ENCODE measurements at regions not wholly inside any gene's neighbourhood (a gene's known extent, or its start where the extent isn't known, plus 50 kb on each side); places are given as distances from the start of the nearest gene placed in this dataset.
"Not testable (repeated sequence)": the region's sequence is repeated elsewhere in the genome, so short reads cannot be mapped to it uniquely, and the experiment has no call there.

DNA sequence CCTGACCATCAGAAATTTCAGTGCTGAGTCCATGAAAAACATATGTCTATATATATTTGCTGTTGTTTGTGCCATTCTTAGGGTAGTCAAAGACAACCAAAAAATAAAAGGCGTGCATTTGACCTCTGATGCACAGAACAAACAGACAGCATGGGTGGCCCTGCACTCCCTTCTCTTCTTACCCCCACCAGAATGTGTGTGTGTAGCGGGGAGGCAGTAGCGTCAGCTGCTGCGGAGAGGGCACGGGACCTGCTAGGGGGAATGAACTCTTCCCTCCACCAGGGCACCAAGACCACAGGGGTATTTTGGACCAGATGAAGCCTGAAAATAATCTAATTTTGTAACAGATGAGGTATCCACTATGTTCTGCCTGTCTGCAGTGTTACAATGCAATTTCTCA is 277.7 kb upstream of the ZNF32 start:
- no peak overlapping the region for H3K4me3 ChIP-seq (ENCODE audit: low read depth, low read length)
- no peak for DNase-seq (ENCODE audit: low read depth, low spot score)
- in situ Hi-C loops (cut with HindIII; ENCODE audit: low sequenced_read_pairs): no loop called here
- TF ChIP-seq, protein P1, sequence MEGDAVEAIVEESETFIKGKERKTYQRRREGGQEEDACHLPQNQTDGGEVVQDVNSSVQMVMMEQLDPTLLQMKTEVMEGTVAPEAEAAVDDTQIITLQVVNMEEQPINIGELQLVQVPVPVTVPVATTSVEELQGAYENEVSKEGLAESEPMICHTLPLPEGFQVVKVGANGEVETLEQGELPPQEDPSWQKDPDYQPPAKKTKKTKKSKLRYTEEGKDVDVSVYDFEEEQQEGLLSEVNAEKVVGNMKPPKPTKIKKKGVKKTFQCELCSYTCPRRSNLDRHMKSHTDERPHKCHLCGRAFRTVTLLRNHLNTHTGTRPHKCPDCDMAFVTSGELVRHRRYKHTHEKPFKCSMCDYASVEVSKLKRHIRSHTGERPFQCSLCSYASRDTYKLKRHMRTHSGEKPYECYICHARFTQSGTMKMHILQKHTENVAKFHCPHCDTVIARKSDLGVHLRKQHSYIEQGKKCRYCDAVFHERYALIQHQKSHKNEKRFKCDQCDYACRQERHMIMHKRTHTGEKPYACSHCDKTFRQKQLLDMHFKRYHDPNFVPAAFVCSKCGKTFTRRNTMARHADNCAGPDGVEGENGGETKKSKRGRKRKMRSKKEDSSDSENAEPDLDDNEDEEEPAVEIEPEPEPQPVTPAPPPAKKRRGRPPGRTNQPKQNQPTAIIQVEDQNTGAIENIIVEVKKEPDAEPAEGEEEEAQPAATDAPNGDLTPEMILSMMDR (IDR thresholded peaks at IDR 0.05; ENCODE audit: low read depth, low read length): no peak

GRCh38 chr10:43925793-43926192 is 277.1 kb upstream of the ZNF32 start:
- in situ Hi-C loops (cut with HindIII; ENCODE audit: low sequenced_read_pairs): no loop called here
- no peak overlapping the region for H3K4me3 ChIP-seq (ENCODE audit: low read depth, low read length)
- TF ChIP-seq, protein P1 (IDR thresholded peaks at IDR 0.05; ENCODE audit: low read depth, low read length): no peak
- DNase-seq (ENCODE audit: low read depth, low spot score): no peak

DNA sequence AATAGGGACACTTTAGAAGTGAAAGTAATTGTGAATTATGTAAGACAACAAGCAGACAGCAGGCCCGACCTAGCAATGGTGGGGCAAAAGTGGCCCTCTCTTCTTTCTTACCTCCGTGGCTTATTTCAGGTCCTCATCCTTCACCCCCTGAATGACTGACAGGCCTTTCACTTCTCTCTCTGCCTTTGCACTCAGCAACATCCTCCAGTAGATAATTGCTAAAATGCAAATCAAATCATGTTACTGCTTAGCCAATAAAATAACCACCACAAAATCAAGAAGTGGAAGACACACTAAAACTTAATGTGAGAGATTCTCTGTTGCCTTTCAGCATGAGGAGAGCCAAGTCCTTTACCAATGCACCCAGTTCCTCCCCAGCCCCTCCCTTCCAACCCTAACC is 274.6 kb upstream of the ZNF32 start:
- in situ Hi-C loops (cut with HindIII; ENCODE audit: low sequenced_read_pairs): no loop called here
- TF ChIP-seq, protein P1 (IDR thresholded peaks at IDR 0.05; ENCODE audit: low read depth, low read length): no peak
- H3K4me3 ChIP-seq (ENCODE audit: low read depth, low read length): no peak overlapping the region
- no peak for DNase-seq (ENCODE audit: low read depth, low spot score)

- in situ Hi-C loops (cut with HindIII; ENCODE audit: low sequenced_read_pairs): no loop called here
- no peak for DNase-seq (ENCODE audit: low read depth, low spot score)
- H3K4me3 ChIP-seq (ENCODE audit: low read depth, low read length): no peak overlapping the region
- TF ChIP-seq, protein P1 (IDR thresholded peaks at IDR 0.05; ENCODE audit: low read depth, low read length): no peak
Observed at GRCh38 chr10:43922335-43923280, 273.9 kb upstream of the ZNF32 start.

GRCh38 chr10:43921881-43922280 is 273.2 kb upstream of the ZNF32 start:
- in situ Hi-C loops (cut with HindIII; ENCODE audit: low sequenced_read_pairs): no loop called here
- no peak overlapping the region for H3K4me3 ChIP-seq (ENCODE audit: low read depth, low read length)
- no peak for DNase-seq (ENCODE audit: low read depth, low spot score)
- TF ChIP-seq, protein P1 (IDR thresholded peaks at IDR 0.05; ENCODE audit: low read depth, low read length): no peak

DNA sequence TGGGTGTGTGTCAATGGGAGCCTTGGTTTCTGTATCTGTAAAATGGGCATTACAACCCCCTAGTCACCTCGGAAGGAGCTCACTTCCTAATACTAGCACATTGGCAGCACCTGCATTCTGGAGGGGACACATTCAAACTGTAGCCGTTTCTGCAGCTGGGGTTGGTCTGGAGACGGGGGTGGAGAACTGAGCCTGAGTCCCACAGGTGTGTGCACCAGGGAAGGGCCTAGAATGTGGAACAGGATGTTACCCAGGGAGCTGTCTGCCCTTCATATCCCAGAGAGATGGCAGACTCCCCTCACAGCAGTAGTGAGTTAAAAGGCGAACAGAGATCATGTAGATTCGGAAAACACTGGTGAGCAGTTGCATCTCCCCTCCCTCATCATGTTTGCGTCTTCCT is 272.8 kb upstream of the ZNF32 start:
- no peak for DNase-seq (ENCODE audit: low read depth, low spot score)
- TF ChIP-seq, protein P1 (IDR thresholded peaks at IDR 0.05; ENCODE audit: low read depth, low read length): no peak
- in situ Hi-C loops (cut with HindIII; ENCODE audit: low sequenced_read_pairs): no loop called here
- no peak overlapping the region for H3K4me3 ChIP-seq (ENCODE audit: low read depth, low read length)

DNA sequence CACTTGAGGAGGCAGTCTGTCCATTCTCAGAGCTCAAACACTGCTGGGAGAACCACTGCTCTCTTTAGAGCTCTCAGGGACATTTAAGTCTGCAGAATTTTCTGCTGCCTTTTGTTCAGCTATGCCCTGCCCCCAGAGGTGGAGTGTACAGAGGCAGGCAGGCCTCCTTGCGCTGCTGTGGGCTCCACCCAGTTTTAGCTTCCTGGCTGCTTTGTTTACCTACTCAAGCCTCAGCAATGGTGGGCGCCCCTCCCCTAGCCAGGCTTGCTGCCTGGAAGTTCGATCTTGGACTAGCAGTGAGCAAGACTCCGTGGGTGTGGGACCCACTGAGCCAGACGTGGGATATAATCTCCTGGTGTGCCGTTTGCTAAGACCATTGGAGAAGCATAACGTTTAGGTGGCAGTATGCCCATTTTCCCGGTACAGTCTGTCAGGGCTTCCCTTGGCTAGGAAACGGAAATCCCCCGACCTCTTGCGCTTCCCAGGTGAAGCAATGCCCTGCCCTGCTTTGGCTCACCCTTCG is 271.6 kb upstream of the ZNF32 start:
- H3K4me3 ChIP-seq (ENCODE audit: low read depth, low read length); DNase-seq (ENCODE audit: low read depth, low spot score); in situ Hi-C loops (cut with HindIII; ENCODE audit: low sequenced_read_pairs): not testable (repeated sequence)
